HG02759 (cell line): ENCODE measurements at regions not wholly inside any gene's neighbourhood (a gene's known extent, or its start where the extent isn't known, plus 50 kb on each side); places are given as distances from the start of the nearest gene placed in this dataset.
"Not testable (repeated sequence)": the region's sequence is repeated elsewhere in the genome, so short reads cannot be mapped to it uniquely, and the experiment has no call there.

ENCODE experiments used
- ATAC-seq: cut with Tn5 transposase; IDR thresholded peaks from one replicate; pipeline ENCODE4 v1.9.1; 2021; ENCODE audit warnings: mild to moderate bottlenecking, moderate library complexity; ENCODE audit not compliant: unreplicated experiment

DNA sequence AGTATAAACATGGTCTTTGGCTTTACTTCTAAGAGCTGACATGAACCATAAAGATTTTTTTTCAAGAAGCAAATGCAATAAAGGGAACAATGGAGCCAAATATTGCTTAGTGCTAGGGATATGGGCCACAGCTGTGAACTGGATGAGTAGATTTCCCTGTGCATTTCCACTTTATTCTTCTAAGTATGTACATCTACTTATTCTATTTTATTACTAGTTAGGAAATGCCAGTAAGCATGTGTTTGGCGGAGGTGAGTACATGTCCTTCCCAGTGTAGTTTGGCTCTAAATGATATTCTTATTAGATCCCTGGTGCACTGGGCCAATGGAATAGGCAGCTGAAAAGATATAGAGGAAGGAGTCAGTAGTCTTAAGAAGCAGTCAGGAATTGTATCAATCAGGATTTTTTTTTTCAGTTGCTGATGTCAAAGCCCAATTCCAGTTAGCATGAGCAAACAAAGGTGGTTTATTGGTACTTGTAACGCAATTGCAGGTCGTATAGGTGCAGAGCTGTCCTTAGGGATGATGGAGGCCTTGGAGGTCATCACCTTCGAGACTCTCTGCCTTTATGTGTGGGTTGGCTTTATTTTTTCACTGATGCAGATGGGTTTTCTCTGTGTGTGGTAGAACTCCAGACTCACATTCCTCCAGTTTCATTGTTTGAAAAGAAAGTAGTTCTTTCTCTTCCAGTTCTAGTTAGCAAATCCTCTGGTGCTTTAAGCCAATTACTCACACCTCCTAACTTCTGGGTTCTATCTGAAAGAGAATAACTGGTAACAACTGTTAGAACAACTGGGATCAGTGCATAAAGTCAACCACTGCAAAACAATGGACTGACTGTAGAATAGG is 139.0 kb upstream of the LRIG3 start:
- ATAC-seq, result no peak

DNA sequence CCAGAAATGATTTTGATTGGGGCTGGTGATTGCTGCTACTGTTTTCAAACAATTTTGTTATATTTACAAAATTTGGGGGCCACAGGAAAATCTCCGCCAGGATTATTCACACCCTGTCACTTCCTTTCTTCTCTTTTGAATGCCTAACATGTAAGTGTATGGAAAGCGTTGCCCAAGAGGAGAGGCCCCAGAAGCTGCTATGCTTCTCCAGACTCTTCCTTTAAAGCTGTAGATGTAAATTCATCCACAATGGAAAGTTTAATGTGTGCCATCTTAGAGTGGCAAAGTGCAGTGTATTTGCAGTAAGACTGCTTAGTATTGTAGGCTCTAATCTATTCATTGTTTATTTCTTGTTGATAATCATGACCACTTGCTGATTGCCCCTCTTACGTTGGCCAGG is 136.7 kb upstream of the LRIG3 start:
- ATAC-seq, result no peak

DNA sequence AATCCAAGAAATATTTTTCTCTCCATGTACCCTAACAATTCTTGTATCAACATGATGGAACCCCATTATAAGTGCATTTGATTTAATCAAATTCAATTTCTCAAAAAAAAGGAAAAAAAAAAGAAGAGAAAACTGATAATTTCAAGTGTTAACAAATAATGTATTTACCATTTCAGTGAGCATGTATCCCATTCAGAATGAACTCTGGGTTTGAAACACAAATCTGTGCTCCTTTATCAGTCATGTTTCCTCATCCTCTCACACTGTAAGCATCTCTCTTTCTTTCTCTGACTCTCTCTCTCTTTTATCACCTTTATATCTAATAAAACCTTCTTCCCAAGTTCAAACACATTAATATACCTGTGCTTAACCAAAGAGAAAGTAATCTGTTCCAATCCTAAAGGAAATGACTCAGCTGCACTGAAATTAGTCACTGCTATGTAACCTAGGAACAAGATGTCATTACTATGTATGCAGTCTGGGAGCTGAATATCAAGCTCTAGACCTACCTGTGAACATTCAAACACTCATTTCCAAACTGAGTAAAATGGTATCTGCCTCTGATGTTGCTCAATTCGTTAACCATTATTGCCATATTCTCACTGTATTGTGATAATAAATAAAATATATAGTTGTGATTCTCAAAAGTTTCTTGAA is 135.0 kb upstream of the LRIG3 start:
- ATAC-seq, result no peak

DNA sequence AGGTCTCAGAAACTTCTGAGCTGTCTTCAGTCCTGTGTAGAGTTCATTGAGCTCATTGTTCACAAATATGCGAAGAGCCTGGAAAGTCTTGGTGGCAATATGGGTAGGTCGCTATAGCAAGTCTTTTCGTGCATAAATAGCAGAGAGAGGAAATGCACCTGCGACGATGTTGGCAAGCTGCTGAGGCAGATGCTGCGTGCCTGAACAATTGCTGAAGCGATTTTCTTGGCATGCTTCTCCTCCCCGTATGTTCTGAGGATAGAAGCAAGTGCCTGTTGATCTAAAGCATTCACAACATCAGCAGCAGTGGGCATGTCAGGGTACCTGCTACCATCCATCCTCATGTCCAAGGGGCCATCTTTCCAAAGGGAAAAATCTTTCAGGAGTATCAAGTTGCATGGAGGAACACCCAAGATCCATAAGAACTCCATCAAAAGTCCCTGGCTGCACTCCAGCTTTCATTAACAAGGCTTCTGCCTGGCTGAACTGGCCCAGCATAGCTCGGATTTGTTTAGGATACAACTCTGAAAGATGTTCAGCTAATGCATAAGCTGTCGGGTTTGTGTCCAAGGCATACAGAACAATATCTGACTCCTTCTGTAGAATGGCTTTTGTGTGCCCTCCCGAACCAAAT is 133.1 kb upstream of the LRIG3 start:
- not testable (repeated sequence) for ATAC-seq

DNA sequence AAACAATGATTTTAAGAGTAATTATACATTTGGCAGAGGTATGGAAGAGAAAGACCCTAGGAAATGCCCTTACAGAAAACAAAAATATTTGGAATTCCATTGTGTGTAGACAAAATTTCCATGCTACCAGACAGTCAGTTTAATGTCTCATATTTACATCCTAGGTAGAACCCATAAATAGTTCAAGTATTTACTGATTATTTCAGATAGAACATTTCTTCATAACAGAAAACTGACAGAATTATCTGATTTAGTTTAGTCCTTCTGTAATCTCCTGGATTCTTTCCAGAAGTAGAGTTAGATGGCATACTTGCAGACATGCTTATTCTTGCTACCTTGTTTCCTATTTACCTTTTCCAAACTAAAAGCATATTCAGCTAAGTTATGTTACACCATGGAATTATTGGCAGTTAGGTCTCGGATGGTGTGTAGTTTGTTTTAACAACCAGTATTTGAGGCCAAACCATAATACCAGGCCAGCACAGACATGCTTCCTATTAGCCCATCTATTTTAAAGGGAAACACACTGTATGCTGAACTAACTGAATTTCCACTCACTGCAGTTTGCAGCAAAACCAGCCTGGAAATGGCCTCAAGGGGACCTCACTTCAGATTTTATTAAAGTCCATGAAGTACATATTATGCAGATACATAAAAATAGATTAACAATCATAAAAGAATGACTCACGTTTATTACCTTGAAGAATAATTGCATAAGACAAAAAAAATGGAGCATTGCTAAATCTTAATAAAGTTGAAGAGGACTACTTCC is 126.6 kb upstream of the LRIG3 start:
- no peak for ATAC-seq

GRCh38 chr12:59044791-59045190 is 124.5 kb upstream of the LRIG3 start:
- ATAC-seq, result no peak

DNA sequence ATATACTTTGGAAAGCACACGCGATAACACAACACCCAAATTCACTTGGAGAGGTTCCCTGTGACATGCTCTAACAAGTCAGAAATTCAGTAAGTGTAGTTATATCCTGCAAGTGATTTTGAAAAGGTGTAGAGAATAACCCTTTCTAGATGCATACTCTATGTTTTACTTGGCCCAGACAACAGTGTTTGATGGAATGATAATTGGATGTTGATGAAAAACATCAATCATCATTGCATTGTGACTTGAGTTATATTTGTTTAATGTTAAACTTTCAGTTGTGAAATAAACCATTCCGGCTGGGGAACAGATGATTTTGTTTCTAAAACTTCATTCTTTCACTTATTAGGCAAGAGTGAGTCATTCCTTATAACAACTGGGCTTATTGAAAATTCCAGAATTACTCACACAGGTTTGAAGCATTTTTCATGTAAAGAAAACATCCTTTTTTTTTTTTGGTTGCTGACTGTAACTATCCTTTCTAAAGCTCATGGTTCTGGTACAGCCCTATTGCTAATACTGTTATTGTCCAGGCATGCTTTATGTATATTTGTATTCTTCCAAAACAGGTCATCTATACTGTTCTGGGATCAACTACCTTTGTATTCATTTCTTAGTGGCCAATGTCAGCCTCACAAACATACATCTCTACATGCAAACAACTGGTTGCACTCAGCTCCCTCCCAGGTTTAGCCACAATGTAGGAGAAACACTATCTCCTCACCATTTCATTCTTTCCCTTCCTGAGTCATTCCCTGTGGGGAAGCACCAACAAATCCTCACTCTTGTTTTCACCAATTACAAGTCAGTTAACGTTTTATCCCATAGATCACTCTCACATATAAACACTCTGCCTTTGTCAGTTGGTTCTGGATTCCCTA is 121.2 kb upstream of the LRIG3 start:
- ATAC-seq, result no peak

- no peak for ATAC-seq
These were observed 120.4 kb upstream of the LRIG3 start for GRCh38 chr12:59040656-59041055.

DNA sequence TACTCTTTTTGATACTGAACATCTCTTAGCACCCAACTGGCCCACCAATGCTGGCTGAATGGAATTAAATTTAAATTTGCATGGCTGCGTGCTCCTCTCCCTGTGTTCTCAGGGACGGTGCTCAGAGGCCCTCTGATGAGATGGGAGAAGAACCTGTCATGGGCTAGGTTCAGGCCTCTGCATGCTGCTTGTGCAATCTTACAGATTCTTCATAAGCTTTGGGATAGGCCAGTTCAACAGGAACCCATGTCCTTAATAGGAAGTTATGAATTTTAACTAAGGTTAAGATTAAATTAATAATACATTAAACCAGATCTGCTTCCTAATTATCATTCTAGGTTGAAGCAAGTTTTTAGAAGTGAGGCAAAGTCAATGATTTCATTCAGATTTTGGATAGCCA is 119.7 kb upstream of the LRIG3 start:
- no peak for ATAC-seq

DNA sequence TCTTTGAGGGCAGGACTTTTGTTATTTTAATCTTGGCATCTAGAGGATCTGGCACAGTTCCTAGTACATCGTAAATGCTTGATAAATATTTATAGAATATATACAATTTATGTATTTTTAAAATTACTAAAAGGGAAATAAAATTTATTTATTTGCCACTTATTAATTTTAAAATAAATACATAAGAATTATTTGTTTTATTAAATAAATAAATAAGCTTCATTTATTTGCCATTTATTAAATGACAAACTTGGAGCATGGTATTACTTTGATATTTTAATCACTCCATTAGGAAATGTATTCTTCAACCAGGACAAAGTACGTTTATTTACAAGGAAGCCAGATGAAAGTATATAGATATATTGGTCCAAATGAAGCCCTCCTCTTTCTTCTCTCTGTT is 118.7 kb upstream of the LRIG3 start:
- no peak for ATAC-seq

DNA sequence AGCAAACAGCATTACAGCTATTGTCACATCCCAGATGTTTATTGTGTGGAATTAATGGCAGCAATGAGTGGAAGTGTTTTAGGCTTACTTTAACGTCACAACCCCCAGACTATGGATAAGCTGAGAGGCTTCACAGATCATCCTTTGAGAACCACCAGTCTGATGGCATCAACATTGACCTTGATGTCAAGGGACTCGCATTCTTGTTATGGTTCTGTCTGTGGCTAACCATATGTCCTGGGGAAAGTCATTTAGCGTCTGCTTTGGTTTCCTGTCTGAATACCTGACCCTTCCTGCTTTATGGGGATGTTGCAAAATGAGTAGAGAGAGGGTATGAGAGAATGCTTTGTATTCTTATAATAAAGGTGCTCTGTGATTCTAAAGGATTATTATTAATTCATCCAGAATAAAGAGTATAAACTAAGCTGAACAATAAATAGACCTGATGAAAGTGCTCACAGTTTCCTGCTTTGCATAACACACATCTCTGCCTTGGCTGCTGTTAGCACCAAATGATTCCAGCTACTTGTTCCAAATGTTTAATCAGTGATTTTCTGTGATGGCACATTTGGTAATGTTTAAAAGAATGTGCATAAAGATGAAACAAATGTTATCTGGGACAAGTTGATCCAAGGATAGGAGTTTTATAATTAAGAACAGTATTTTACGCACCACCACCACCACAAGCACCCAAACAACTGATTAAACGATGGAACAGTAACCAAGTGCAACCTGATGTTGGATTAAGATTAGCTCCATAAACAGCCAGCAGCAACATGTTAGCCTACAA is 116.9 kb upstream of the LRIG3 start:
- ATAC-seq, result no peak

- ATAC-seq, result no peak
These were observed 116.0 kb upstream of the LRIG3 start for GRCh38 chr12:59036347-59036746.

DNA sequence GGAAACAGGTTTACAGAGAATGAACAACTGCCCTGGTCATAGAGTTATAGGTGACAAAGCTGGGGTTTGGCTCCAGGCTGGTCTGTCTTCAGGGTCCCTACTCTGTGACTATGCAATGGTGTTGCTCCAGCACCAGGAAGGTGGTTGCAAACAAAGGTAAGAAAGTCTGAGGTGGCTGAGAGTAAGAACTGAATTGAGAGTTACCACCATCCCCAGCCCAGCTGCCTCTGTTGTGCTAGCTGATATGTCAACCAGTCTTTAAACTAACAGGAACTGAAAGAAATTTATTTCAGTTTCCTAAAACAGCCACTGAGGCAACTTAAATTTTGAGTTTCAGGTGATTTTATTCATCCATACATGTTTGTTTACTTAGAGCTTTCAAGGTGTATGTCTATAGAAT is 111.0 kb upstream of the LRIG3 start:
- ATAC-seq, result no peak

GRCh38 chr12:59030415-59030814 is 110.1 kb upstream of the LRIG3 start:
- ATAC-seq, result no peak

- no peak for ATAC-seq
These were observed 106.9 kb upstream of the LRIG3 start for GRCh38 chr12:59027199-59027598.

GRCh38 chr12:59023861-59024424 is 103.6 kb upstream of the LRIG3 start:
- ATAC-seq, result no peak

DNA sequence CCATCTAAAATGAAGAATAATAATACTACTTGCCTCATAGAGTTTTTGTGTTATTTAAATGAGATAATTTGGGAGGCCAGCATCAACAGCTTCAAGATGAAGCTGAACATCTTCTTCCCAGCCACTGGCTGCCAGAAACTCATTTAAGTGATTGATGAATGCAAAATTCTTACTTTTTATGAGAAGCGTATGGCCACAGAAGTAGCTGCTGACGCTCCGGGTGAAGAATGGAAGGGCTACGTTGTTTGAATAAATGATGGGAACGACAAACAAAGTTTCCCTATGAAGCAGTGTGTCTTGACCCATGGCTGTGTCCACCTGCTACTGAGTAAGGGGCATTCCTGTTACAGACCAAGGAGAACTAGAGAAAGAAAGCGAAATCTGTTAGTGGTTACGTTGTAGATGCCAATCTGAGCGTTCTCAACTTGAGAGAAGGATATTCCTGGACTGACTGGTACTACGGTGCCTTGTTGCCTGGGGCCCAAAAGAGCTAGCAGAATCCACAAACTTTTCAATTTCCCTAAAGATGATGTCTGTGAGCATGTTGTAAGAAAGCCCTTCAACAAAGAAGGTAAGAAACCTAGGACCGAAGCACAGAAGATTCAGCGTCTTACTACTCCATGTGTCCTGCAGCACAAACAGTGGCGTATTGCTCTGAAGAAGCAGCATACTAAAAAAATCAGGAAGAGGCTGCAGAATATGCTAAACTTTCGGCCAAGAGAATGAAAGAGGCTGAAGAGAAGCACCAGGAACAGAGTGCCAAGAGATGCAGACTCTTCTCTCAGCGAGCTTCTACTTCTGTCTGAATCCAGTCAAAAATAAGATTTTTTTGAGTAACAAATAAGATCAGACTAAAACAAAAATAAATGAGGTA is 100.0 kb upstream of the LRIG3 start:
- no peak for ATAC-seq

DNA sequence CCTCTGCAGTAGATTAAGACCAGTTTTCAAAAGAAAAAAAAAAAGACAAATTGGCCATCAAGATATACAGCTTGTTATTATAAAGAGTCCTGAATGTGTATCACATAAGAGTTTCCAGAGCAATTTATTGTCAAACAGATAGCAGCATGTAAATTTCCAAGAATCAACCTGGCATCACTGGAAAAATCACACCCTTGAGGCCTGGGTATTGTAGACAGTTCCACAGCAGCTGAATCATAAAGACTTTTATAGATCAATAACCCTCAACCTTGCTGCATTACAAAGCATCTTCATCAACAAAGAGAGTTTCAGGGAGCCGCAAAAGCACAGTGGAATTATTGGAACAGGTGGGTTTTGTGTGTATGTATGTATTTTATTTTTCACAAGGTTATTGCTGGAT is 94.6 kb upstream of the LRIG3 start:
- ATAC-seq, result no peak
